ENCODE measurements at regions not wholly inside any gene's neighbourhood (a gene's known extent, or its start where the extent isn't known, plus 50 kb on each side); places are given as distances from the start of the nearest gene placed in this dataset.
"Not testable (repeated sequence)": the region's sequence is repeated elsewhere in the genome, so short reads cannot be mapped to it uniquely, and the experiment has no call there.

DNA sequence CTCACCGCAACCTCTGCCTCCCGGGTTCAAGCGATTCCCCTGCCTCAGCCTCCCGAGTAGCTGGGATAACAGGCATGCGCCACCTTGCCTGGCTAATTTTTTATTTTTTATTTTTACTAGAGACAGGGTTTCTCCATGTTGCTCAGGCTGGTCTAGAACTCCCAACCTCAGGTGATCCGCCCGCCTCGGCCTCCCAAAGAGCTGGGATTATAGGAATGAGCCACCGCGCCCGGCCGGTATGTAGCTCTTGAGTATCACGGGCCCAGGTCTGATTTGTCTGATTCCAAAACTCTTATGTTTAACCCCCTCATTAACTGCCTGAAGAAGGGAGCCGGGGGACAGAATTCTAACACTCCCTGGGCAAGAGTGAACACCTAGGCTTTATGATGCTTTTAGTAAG is 91.7 kb upstream of the OLIG2 start:
- intact Hi-C loops (cut with micrococcal nuclease) = loop anchor here (5.0 kb wide), 1 partner anchor 448 kb away; no protein-coding TSS in a partner anchor

DNA sequence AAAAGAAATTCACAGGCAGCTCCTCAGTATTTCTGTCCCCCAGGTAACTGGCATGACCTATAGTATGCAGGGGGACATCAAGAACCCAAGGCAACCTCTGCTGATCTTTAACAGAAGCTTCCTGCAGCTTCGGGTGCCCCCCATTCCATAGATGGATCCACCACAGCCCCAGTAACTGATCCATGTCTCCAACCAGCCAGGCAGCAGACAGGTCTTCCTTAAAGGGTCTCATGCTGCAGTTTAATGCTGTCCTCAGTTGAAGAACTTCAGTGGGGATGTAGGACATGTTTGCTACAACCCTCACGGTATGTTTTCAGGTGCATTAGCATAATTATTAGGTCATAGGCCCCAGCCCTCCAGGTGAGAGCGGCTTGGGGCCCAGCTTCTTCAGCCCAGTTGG is 90.9 kb upstream of the OLIG2 start:
- intact Hi-C loops (cut with micrococcal nuclease) = loop anchor here (5.0 kb wide), 1 partner anchor 447 kb away; no protein-coding TSS in a partner anchor

DNA sequence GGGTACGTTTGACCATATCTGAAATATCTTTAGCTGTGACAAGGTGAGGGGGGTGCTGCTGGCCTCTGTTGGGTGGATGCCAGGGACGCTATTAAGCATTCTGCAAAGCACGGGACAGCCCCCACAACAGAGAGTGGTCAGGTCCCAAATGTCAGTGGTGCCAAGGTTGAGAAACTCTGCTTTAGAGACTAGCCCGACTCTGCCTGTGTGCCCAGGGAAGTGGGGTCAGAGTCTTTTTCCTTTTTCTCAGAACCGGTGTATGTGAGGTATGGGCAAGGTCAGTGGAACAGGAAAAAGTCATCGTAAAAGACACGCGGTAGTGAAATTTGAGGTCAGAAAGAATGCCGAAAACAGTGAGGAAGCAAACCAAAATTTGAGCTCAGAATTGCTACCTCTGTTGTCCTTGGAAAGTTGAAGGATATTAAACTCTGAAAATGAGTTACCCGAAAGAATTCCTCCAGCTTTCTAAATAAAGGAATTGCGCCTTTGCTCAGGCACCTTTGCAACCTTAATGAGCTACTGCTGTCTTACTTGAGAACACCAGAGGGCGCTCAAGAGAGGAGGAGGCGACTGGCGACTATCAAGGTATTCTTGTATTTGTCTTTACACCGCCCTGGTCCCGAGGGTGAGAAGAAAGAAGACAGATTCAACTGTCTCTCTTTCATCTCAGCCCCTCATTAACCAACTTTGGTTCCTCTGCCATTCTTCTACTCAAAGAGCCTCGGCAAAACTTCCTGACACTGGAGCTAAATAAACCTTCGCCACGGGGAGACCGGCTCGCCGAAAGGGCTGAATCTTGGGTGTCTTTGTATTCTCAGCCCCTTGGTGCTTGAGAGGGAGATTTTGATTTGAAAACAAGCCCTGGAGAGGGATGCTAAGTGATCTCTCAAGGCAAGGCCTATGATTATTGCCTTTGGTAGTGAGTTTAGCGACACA is 85.4 kb upstream of the OLIG2 start:
- intact Hi-C loops (cut with micrococcal nuclease) = loop anchor here (1.0 to 5.0 kb wide), 2 partner anchors 187 to 257 kb away; no protein-coding TSS in a partner anchor

GRCh38 chr21:32941263-32941662 is 84.5 kb upstream of the OLIG2 start:
- intact Hi-C loops (cut with micrococcal nuclease) = loop anchor here (5.0 kb wide), 1 partner anchor 186 kb away; no protein-coding TSS in a partner anchor

DNA sequence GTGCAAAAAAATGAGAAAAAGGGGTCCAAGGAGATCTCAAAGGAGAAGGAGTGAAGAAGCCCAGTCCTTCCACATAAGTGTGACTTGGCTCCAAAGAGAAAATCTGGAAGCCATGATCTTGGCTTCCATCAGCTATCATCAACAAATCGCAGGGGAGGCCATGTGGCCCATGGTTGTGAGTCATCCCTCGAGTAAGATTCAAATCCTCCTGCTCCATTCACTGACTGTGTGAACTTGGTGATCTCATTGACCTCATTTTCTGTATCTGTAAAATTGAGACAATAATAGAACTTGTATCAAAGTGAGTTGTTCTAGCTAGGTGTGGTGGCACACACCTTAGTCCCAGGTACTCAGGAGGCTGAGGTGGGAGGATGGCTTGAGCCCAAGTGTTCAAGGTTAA is 79.1 kb upstream of the OLIG2 start:
- intact Hi-C loops (cut with micrococcal nuclease) = no loop called here

DNA sequence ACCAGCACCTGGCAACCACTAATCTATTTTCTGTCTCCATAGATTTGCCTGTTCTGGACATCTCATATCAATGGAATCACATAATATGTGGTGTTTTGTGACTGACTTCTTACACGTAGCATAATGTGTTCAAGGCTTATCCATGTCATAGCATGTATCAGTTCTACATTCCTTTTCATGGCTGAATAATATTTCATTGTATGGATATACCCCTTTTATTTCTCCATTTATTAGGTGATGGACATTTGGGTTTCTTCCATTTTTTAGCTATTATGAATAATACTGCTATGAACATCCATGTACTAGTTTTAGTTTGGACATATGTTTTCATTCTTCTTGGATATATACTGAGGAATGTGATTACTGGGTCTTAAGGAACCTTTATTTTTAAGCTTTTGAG is 78.0 kb upstream of the OLIG2 start:
- intact Hi-C loops (cut with micrococcal nuclease) = no loop called here

- intact Hi-C loops (cut with micrococcal nuclease) = no loop called here
These were observed 76.0 kb upstream of the OLIG2 start for GRCh38 chr21:32949701-32950100.

- intact Hi-C loops (cut with micrococcal nuclease) = no loop called here
These were observed 74.7 kb upstream of the OLIG2 start for GRCh38 chr21:32951041-32951440.

DNA sequence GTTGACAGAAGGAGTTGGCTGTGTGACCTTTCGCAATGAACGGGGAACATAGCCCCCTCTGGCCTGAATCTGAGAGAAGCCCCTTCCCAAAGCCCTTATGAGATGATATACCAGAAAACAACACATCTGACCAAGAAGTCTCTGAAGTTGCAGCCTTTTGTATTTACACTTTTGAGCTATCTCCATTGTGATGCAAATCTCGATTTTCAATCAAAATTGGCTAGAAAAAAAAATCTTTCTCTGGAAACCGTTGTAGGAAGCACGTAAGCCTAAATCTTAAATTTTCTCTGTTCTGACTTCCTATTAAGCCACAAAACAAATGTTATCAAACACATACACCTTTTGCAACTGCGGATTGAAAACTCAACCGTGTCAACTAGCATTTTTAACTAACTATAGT is 71.4 kb upstream of the OLIG2 start:
- intact Hi-C loops (cut with micrococcal nuclease) = no loop called here

DNA sequence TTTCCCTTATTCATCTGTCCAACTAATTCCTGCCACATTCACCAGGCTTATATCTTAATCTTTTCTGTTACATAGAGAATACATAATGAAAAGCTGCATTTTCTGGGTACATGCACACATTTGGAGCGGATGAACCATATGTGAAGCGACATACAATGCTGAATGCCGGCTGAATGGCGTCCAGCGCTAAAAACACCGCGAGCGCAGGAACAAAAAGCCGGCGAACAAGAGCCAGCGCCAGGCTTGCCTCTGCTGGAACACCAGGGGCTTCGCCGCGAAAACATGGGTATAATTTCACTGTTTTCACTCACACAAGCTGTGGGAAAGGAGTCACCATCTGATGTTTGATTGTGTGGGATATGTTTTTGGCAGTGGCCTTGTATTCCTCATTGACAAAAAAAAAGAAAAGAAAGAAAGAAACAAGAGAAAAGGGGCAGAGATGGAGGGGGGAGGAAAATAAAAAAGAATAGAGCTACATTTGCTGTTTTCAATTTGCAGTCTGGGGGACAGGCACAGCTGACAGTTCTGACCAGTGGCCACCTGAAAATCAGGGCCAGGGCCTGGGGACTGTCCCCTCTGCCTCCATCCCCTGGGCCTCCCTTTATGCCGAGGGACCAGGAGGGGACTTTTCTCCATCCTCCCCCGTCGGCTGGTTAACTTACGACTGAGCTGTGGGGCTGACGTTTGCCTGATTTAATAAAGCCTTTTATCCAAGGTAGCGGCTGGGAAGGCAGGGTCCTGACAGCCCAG is 70.2 kb upstream of the OLIG2 start:
- intact Hi-C loops (cut with micrococcal nuclease) = no loop called here

DNA sequence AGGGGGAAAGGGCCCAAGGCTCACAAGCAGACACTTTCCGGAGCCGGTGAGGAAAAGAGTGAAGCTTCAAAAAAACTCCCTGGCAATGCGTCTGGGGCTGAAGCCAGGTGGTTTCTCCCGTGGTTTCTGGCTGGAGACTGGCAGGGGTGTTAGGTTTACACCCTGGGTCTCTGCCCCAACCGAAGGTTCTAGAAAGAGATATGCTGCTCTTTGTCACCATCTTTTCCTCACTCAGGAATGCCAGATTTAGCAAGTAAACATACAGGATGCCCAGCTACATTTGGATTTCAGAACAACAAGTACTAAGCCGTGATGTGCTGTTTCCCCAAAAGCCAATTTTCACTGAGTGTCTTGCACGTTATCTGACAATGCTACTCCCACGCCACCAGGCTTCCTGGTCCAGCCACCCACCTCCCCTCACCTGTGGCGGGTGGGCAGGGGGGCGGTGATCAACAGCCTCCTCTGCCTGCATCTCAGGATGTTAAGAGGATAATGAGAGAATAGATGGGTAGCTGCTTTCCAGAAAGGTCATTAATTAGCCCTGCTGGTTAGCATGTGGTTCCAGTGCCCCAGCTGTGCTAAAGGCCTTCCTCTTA is 69.6 kb upstream of the OLIG2 start:
- intact Hi-C loops (cut with micrococcal nuclease) = no loop called here

GRCh38 chr21:32957545-32957944 is 68.2 kb upstream of the OLIG2 start:
- intact Hi-C loops (cut with micrococcal nuclease) = no loop called here

GRCh38 chr21:32958288-32959002 is 67.3 kb upstream of the OLIG2 start:
- intact Hi-C loops (cut with micrococcal nuclease) = no loop called here

GRCh38 chr21:32962268-32962667 is 63.5 kb upstream of the OLIG2 start:
- intact Hi-C loops (cut with micrococcal nuclease) = no loop called here

GRCh38 chr21:32965129-32965680 is 60.5 kb upstream of the OLIG2 start:
- intact Hi-C loops (cut with micrococcal nuclease) = no loop called here

DNA sequence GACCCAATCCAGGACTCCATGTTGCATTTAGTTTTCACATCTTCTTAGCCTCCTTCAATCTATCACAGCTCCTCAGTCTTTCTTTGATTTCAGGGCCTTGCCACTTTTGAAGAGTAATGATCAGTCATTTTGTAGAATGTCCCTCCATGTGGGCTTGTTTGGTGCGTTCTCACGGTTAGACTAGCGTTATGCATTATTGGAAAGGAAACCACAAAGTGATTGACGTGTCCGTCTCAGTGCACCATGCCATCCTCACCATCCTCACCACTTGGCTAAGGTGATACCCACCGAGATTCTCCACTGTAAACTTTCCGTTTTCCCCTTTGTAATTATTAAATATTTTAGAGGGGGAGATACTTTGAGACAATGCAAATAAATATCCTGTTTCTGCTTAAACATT is 59.6 kb upstream of the OLIG2 start:
- intact Hi-C loops (cut with micrococcal nuclease) = no loop called here

DNA sequence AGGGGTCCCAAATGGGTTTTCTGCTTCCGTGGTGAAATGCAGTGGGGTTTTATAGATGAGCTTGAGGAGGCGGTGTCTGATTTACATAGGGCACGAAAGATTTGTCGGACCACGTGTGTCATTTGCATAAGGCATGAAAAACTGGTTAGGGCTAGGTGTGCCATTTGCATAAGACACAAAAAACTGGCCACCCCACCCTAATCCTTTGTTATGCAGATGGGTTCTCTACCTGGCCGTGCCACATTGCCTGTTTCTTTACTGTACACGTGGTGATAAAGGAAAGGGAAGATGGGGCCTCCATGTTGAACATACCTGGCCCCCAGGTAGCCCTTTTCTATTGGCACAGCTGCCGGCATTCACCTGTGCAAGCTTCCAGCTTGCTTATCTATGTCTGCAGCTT is 57.6 kb upstream of the OLIG2 start:
- intact Hi-C loops (cut with micrococcal nuclease) = not testable (repeated sequence)

GRCh38 chr21:32974653-32975052 is 51.1 kb upstream of the OLIG2 start:
- intact Hi-C loops (cut with micrococcal nuclease) = no loop called here

GRCh38 chr21:32975811-32976431 is 49.8 kb upstream of the OLIG2 start:
- intact Hi-C loops (cut with micrococcal nuclease) = no loop called here
